Endothelial cell of umbilical vein (primary cell): ENCODE measurements at regions not wholly inside any gene's neighbourhood (a gene's known extent, or its start where the extent isn't known, plus 50 kb on each side); places are given as distances from the start of the nearest gene placed in this dataset.

Experiments
- EZH2 ChIP-seq: IDR thresholded peaks from 2 replicates; pipeline ENCODE4 v1.6.1; 2012; ENCODE audit warnings: borderline replicate concordance, low read depth, mild to moderate bottlenecking, moderate library complexity, low read length, inconsistent platforms; ENCODE audit not compliant: severe bottlenecking
- POLR2AphosphoS5 ChIP-seq: IDR thresholded peaks from 2 replicates; pipeline ENCODE4 v1.6.1; 2012; ENCODE audit warnings: low read depth, mild to moderate bottlenecking, control low read depth, low read length, moderate library complexity; ENCODE audit not compliant: insufficient read depth
- TF ChIP-seq, protein P1 (sequence below), 2 donors: IDR thresholded peaks; 1 replicate in 1 of 2; 2 replicates in 1 of 2; pipeline ENCODE4 v1.5.1; 2011; ENCODE audit warnings: low read length in 2 of 2, mild to moderate bottlenecking in 2 of 2, moderate library complexity in 2 of 2, control low read depth in 1 of 2, inconsistent platforms in 1 of 2, low read depth in 1 of 2; ENCODE audit not compliant: insufficient read depth in 1 of 2; ENCODE audit errors: extremely low read depth in 1 of 2
- TF ChIP-seq, protein P2 (sequence below): IDR thresholded peaks from 2 replicates; pipeline ENCODE4 v1.6.1; 2011; ENCODE audit not compliant: insufficient read depth, insufficient read length

DNA sequence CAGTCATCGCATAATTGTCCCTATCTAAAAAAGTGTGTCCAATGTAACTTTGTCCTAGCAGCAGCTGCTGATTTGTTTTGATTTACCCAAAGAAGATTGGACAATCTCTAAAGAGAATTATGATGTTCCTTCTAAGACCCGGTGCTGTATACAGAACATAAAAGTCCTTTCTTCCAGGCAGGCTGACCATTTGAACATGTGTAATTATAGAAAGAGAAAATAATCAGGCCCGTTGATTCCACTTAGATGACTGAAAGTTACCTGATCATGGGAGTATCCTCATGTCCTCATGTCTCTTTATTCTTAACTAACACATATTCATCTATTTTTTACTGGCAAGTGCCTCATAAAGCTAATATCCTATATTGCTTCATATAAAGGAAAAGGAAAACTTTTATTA, 164.1 kb upstream of the MRPS30 start:
- TF ChIP-seq, protein P1, sequence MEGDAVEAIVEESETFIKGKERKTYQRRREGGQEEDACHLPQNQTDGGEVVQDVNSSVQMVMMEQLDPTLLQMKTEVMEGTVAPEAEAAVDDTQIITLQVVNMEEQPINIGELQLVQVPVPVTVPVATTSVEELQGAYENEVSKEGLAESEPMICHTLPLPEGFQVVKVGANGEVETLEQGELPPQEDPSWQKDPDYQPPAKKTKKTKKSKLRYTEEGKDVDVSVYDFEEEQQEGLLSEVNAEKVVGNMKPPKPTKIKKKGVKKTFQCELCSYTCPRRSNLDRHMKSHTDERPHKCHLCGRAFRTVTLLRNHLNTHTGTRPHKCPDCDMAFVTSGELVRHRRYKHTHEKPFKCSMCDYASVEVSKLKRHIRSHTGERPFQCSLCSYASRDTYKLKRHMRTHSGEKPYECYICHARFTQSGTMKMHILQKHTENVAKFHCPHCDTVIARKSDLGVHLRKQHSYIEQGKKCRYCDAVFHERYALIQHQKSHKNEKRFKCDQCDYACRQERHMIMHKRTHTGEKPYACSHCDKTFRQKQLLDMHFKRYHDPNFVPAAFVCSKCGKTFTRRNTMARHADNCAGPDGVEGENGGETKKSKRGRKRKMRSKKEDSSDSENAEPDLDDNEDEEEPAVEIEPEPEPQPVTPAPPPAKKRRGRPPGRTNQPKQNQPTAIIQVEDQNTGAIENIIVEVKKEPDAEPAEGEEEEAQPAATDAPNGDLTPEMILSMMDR (IDR thresholded peaks at IDR 0.05; ENCODE audit: extremely low read depth in 1 of 2, insufficient read depth in 1 of 2, low read depth in 1 of 2, low read length in 2 of 2): no peak
- no peak for TF ChIP-seq POLR2AphosphoS5
- TF ChIP-seq, protein P2, sequence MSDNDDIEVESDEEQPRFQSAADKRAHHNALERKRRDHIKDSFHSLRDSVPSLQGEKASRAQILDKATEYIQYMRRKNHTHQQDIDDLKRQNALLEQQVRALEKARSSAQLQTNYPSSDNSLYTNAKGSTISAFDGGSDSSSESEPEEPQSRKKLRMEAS: no peak
- no peak for TF ChIP-seq EZH2
